ENCODE measurements at regions not wholly inside any gene's neighbourhood (a gene's known extent, or its start where the extent isn't known, plus 50 kb on each side); places are given as distances from the start of the nearest gene placed in this dataset.

DNA sequence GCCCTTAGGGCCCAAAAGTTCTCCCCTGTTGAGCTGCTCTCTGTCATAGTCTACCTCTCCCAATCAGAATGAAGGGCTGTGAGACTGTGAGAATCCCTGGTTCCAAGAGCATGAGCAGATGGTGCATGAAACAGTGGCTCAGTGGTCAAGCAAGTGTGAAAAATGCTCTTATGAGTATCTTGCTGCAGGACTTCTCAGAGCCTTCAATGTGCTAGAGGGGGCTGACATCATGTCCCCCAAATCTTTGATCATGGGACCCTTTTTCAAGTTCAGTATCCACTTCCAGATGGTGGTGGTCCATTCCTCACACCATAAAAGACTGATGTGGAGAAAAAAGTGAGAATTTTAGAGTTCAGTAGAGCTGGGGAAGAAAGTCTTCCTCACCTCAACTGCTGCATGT, 265.3 kb upstream of the HABP2 start:
- no peaks in the 10 kb centered on the region for H3K36me3 ChIP-seq
- intact Hi-C loops (cut with DNase I): no loop called here
- no peaks in the 10 kb centered on the region for H3K27me3 ChIP-seq
- H3K4me3 ChIP-seq: no peak overlapping the region
- no peak overlapping the region for H3K27ac ChIP-seq
- H3K9me3 ChIP-seq: no peaks in the 10 kb centered on the region
- ATAC-seq (no peak), DNase-seq (no peak)
- TF ChIP-seq POLR2A (IDR thresholded peaks at IDR 0.05) (no peak), CTCF (IDR thresholded peaks at IDR 0.05) (no peak)
- no peaks in the 10 kb centered on the region for H3K4me1 ChIP-seq

- intact Hi-C loops (cut with DNase I): no loop called here
- H3K36me3 ChIP-seq: no peaks in the 10 kb centered on the region
- no peaks in the 10 kb centered on the region for H3K9me3 ChIP-seq
- no peaks in the 10 kb centered on the region for H3K27me3 ChIP-seq
- WGBS (ENCODE audit: insufficient coverage, low coverage, low lambda C conversion rate, missing lambda C conversion rate): 100% methylated on average over 1 of the region's 1 CpG
- no peak overlapping the region for H3K27ac ChIP-seq
- H3K4me3 ChIP-seq: no peak overlapping the region
- H3K4me1 ChIP-seq: no peaks in the 10 kb centered on the region
- no peak for DNase-seq
- no peak for ATAC-seq
- no peak for TF ChIP-seq POLR2A (IDR thresholded peaks at IDR 0.05)
- TF ChIP-seq CTCF (IDR thresholded peaks at IDR 0.05): no peak
Observed at GRCh38 chr10:113290137-113290536, 262.7 kb upstream of the HABP2 start.

- Histone ChIP-seq H3K4me1 (no peaks in the 10 kb centered on the region), H3K4me3 (no peak overlapping the region), H3K27me3 (no peaks in the 10 kb centered on the region), H3K27ac (no peak overlapping the region), H3K9me3 (no peaks in the 10 kb centered on the region), H3K36me3 (no peaks in the 10 kb centered on the region)
- WGBS (ENCODE audit: insufficient coverage, low coverage, low lambda C conversion rate, missing lambda C conversion rate): 68% methylated on average over 2 of the region's 2 CpGs
- DNase-seq: no peak
- no peak for TF ChIP-seq CTCF (IDR thresholded peaks at IDR 0.05)
- no peak for TF ChIP-seq POLR2A (IDR thresholded peaks at IDR 0.05)
- intact Hi-C loops (cut with DNase I): no loop called here
- no peak for ATAC-seq
Observed at GRCh38 chr10:113291413-113291812, 261.4 kb upstream of the HABP2 start.

GRCh38 chr10:113292086-113292485, 260.8 kb upstream of the HABP2 start:
- no peaks in the 10 kb centered on the region for H3K36me3 ChIP-seq
- no peak for DNase-seq
- no peak for TF ChIP-seq CTCF (IDR thresholded peaks at IDR 0.05)
- no peak for TF ChIP-seq POLR2A (IDR thresholded peaks at IDR 0.05)
- H3K9me3 ChIP-seq: no peaks in the 10 kb centered on the region
- H3K4me1 ChIP-seq: no peaks in the 10 kb centered on the region
- intact Hi-C loops (cut with DNase I): no loop called here
- ATAC-seq: no peak
- 39% methylated on average over 3 of the region's 3 CpGs for WGBS (ENCODE audit: insufficient coverage, low coverage, low lambda C conversion rate, missing lambda C conversion rate)
- H3K27ac ChIP-seq: no peak overlapping the region
- H3K27me3 ChIP-seq: no peaks in the 10 kb centered on the region
- no peak overlapping the region for H3K4me3 ChIP-seq

DNA sequence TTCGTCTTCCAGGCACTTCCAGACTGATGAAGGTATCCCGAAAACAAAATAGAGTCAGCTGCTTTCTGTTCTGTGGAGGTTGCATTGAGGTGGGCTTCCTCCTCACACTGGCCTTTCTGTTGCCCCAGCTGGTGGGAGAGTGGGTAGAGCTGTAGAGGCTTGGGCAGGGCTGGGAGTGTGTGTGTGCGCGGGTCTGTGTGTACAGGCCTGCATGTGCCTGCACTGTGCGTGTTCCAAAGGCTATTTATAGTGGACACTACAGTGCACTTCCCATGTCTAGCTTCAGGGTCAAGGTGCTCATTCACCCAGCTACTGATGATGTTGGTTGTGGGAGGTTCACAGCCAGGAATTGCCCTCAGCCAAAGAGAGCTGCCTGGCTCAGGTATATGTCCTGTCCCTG, 260.1 kb upstream of the HABP2 start:
- ATAC-seq: peak in 1 of 4 donors; percentile 31
- intact Hi-C loops (cut with DNase I): no loop called here
- Histone ChIP-seq H3K4me3 (no peak overlapping the region), H3K27me3 (no peaks in the 10 kb centered on the region), H3K36me3 (no peaks in the 10 kb centered on the region), H3K4me1 (no peaks in the 10 kb centered on the region), H3K27ac (no peak overlapping the region), H3K9me3 (no peaks in the 10 kb centered on the region)
- TF ChIP-seq CTCF (IDR thresholded peaks at IDR 0.05) (no peak), POLR2A (IDR thresholded peaks at IDR 0.05) (no peak)
- 94% methylated on average over 2 of the region's 5 CpGs for WGBS (ENCODE audit: insufficient coverage, low coverage, low lambda C conversion rate, missing lambda C conversion rate)
- DNase-seq: no peak

Measured in right lobe of liver (tissue), 6 donors.